COLO668 (cell line): ENCODE measurements at regions not wholly inside any gene's neighbourhood (a gene's known extent, or its start where the extent isn't known, plus 50 kb on each side); places are given as distances from the start of the nearest gene placed in this dataset.

Source experiments
- DNase-seq: peaks from one replicate; lab custom pipeline; 2025; ENCODE audit not compliant: unreplicated experiment; lab: John Stamatoyannopoulos, UW

GRCh38 chr16:50881331-50881830 is 139.5 kb downstream of the CYLD start:
- no peak for DNase-seq

GRCh38 chr16:50880926-50881325 is 139.0 kb downstream of the CYLD start:
- no peak for DNase-seq

GRCh38 chr16:50879873-50880695 is 138.2 kb downstream of the CYLD start:
- DNase-seq = peak; percentile 64

GRCh38 chr16:50878966-50879615 is 137.2 kb downstream of the CYLD start:
- DNase-seq = no peak

- DNase-seq = no peak
Observed at GRCh38 chr16:50878536-50878935, 136.7 kb downstream of the CYLD start.

GRCh38 chr16:50876263-50876662 is 134.4 kb downstream of the CYLD start:
- DNase-seq = no peak

- DNase-seq = no peak
Observed at GRCh38 chr16:50868577-50868976, 126.7 kb downstream of the CYLD start.

- DNase-seq = no peak
Observed at GRCh38 chr16:50866806-50867205, 124.9 kb downstream of the CYLD start.

- DNase-seq = no peak
Observed at GRCh38 chr16:50864386-50864785, 122.5 kb downstream of the CYLD start.

GRCh38 chr16:50863644-50864144 is 121.8 kb downstream of the CYLD start:
- DNase-seq = no peak

- no peak for DNase-seq
Observed at GRCh38 chr16:50862818-50863643, 121.1 kb downstream of the CYLD start.

GRCh38 chr16:50861970-50862411 is 120.1 kb downstream of the CYLD start:
- DNase-seq = no peak

- DNase-seq = no peak
Observed at GRCh38 chr16:50861451-50861850, 119.6 kb downstream of the CYLD start.

GRCh38 chr16:50859628-50860360 is 117.9 kb downstream of the CYLD start:
- no peak for DNase-seq

GRCh38 chr16:50858877-50859627 is 117.2 kb downstream of the CYLD start:
- DNase-seq = no peak

GRCh38 chr16:50858376-50858775 is 116.5 kb downstream of the CYLD start:
- DNase-seq = no peak

- no peak for DNase-seq
Observed at GRCh38 chr16:50857881-50858280, 116.0 kb downstream of the CYLD start.

GRCh38 chr16:50856991-50857390 is 115.1 kb downstream of the CYLD start:
- no peak for DNase-seq

- no peak for DNase-seq
Observed at GRCh38 chr16:50853329-50853728, 111.4 kb downstream of the CYLD start.
